ENCODE measurements at regions not wholly inside any gene's neighbourhood (a gene's known extent, or its start where the extent isn't known, plus 50 kb on each side); places are given as distances from the start of the nearest gene placed in this dataset.

DNA sequence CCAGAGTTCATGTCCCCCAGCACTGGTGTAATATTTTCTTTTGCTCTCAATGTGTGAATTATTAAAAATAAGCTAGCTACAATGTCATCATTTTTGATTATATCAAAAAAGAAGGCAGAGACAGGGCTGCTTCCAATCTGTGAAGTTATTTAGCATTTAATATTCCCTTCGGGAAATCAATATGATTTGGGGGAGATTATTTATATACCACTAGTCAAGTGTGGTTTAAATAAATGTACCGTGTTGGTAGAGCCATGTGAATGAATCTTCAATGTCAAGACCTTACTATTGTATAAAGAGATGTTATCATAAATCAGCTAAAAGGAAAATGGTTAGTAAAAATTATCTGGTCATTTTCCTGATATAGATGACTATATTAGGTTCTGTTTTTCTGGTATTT lies 87.4 kb upstream of the MID1 start:
- Histone ChIP-seq H3K4me3 (ENCODE audit: low read depth, low read length) (no peak overlapping the region), H3K4me1 (ENCODE audit: control insufficient read depth, insufficient read depth, low read length, unreplicated experiment) (no peaks in the 10 kb centered on the region), H3K79me2 (ENCODE audit: control insufficient read depth, insufficient read depth, low read length, unreplicated experiment) (no peaks in the 10 kb centered on the region), H3K36me3 (ENCODE audit: insufficient read depth, low read length) (no peaks in the 10 kb centered on the region), H3K27ac (ENCODE audit: low read depth, low read length) (no peak overlapping the region), H3K27me3 (ENCODE audit: insufficient read depth, low read length) (no peaks in the 10 kb centered on the region), H2AFZ (ENCODE audit: low read length, unreplicated experiment) (no peak overlapping the region)

- Histone ChIP-seq H3K36me3 (ENCODE audit: insufficient read depth, low read length) (no peaks in the 10 kb centered on the region), H3K27me3 (ENCODE audit: insufficient read depth, low read length) (no peaks in the 10 kb centered on the region), H2AFZ (ENCODE audit: low read length, unreplicated experiment) (no peak overlapping the region), H3K4me3 (ENCODE audit: low read depth, low read length) (no peak overlapping the region), H3K27ac (ENCODE audit: low read depth, low read length) (no peak overlapping the region), H3K4me1 (ENCODE audit: control insufficient read depth, insufficient read depth, low read length, unreplicated experiment) (no peaks in the 10 kb centered on the region), H3K79me2 (ENCODE audit: control insufficient read depth, insufficient read depth, low read length, unreplicated experiment) (no peaks in the 10 kb centered on the region)
Observed at GRCh38 chrX:10709276-10709675, 88.9 kb upstream of the MID1 start.

DNA sequence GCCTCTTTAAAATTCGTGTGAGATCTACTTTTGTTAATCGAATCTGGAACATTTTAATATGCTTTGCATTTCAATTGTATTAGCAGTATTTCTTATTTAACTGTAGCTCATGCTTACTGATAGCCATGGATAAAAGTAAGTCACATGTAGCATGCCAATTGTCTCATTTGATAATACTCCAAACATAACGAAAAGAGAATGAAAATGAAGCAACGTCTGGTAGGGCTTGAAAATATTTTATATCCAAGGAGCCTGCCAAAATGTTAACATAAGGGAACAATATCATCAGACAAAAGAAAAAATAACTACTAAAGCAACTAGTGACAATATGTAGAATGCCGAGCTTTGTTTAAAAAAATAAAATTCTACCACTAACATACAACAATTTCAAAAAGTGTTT lies 94.1 kb upstream of the MID1 start:
- no peak overlapping the region for H2AFZ ChIP-seq (ENCODE audit: low read length, unreplicated experiment)
- no peaks in the 10 kb centered on the region for H3K36me3 ChIP-seq (ENCODE audit: insufficient read depth, low read length)
- H3K79me2 ChIP-seq (ENCODE audit: control insufficient read depth, insufficient read depth, low read length, unreplicated experiment): no peaks in the 10 kb centered on the region
- H3K27ac ChIP-seq (ENCODE audit: low read depth, low read length): no peak overlapping the region
- no peak overlapping the region for H3K4me3 ChIP-seq (ENCODE audit: low read depth, low read length)
- H3K27me3 ChIP-seq (ENCODE audit: insufficient read depth, low read length): no peaks in the 10 kb centered on the region
- H3K4me1 ChIP-seq (ENCODE audit: control insufficient read depth, insufficient read depth, low read length, unreplicated experiment): no peaks in the 10 kb centered on the region

DNA sequence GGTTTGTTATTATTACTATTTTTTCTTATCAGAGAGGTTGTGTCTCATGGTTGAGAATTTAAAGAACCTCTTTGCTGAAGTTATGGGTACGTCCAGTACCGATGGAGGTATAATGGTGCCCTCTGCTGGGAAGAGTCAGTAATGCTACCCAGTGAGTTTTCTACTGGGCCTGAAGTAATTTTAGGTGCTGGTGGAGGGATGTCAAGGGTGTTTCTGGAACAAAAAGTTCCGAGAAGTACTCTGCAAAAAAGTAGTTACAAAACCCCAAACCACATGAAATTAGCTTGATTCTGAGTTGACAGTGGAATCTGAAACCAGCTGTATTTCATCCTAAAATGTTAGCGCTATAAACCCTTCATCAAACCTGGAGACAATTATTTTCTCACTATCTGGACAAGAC lies 102.5 kb upstream of the MID1 start:
- H3K36me3 ChIP-seq (ENCODE audit: insufficient read depth, low read length): no peaks in the 10 kb centered on the region
- H3K27ac ChIP-seq (ENCODE audit: low read depth, low read length): no peak overlapping the region

DNA sequence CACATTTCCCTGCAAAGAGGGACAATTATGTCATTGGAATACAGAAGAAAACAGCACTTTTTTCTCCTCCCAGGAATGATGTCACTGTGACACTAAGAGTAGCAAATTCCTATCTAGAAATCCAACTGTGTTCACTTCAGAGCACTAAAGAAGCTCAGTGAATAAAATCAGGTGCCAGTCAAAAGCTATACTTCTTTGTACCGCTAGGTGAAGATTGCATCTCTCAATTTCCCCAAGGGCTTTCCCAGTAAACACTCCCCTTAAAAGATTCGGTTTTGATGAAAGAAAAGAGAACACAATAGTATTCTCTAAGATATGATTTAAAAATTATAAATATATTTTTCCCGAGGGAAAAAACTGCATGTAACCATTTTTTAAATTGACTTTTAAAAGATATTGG lies 104.7 kb upstream of the MID1 start:
- H3K36me3 ChIP-seq (ENCODE audit: insufficient read depth, low read length): no peaks in the 10 kb centered on the region
- H3K27ac ChIP-seq (ENCODE audit: low read depth, low read length): no peak overlapping the region
- H3K4me3 ChIP-seq (ENCODE audit: low read depth, low read length): no peak overlapping the region
- no peaks in the 10 kb centered on the region for H3K79me2 ChIP-seq (ENCODE audit: control insufficient read depth, insufficient read depth, low read length, unreplicated experiment)
- no peaks in the 10 kb centered on the region for H3K27me3 ChIP-seq (ENCODE audit: insufficient read depth, low read length)
- peaks cover 6% of the 10 kb centered on the region for H3K4me1 ChIP-seq (ENCODE audit: control insufficient read depth, insufficient read depth, low read length, unreplicated experiment)
- no peak overlapping the region for H2AFZ ChIP-seq (ENCODE audit: low read length, unreplicated experiment)

More for the DNA sequence above, 102.5 kb upstream of the MID1 start:
- Histone ChIP-seq H3K4me1 (ENCODE audit: control insufficient read depth, insufficient read depth, low read length, unreplicated experiment) (peaks cover 6% of the 10 kb centered on the region), H3K4me3 (ENCODE audit: low read depth, low read length) (0 out of 2 replicates have a peak overlapping the region, but pooled peaks have one; percentile 12), H3K79me2 (ENCODE audit: control insufficient read depth, insufficient read depth, low read length, unreplicated experiment) (no peaks in the 10 kb centered on the region), H2AFZ (ENCODE audit: low read length, unreplicated experiment) (peak overlapping the region; percentile 38), H3K27me3 (ENCODE audit: insufficient read depth, low read length) (no peaks in the 10 kb centered on the region)

GRCh38 chrX:10726647-10727046 lies 106.3 kb upstream of the MID1 start:
- Histone ChIP-seq H3K27me3 (ENCODE audit: insufficient read depth, low read length) (no peaks in the 10 kb centered on the region), H3K27ac (ENCODE audit: low read depth, low read length) (no peak overlapping the region), H3K36me3 (ENCODE audit: insufficient read depth, low read length) (no peaks in the 10 kb centered on the region), H3K4me1 (ENCODE audit: control insufficient read depth, insufficient read depth, low read length, unreplicated experiment) (peaks cover 6% of the 10 kb centered on the region), H3K4me3 (ENCODE audit: low read depth, low read length) (no peak overlapping the region), H3K79me2 (ENCODE audit: control insufficient read depth, insufficient read depth, low read length, unreplicated experiment) (no peaks in the 10 kb centered on the region), H2AFZ (ENCODE audit: low read length, unreplicated experiment) (no peak overlapping the region)

GRCh38 chrX:10728806-10729389 lies 108.5 kb upstream of the MID1 start:
- Histone ChIP-seq H3K4me3 (ENCODE audit: low read depth, low read length) (no peak overlapping the region), H3K79me2 (ENCODE audit: control insufficient read depth, insufficient read depth, low read length, unreplicated experiment) (no peaks in the 10 kb centered on the region), H2AFZ (ENCODE audit: low read length, unreplicated experiment) (no peak overlapping the region), H3K27ac (ENCODE audit: low read depth, low read length) (no peak overlapping the region), H3K27me3 (ENCODE audit: insufficient read depth, low read length) (no peaks in the 10 kb centered on the region), H3K4me1 (ENCODE audit: control insufficient read depth, insufficient read depth, low read length, unreplicated experiment) (no peaks in the 10 kb centered on the region), H3K36me3 (ENCODE audit: insufficient read depth, low read length) (no peaks in the 10 kb centered on the region)

DNA sequence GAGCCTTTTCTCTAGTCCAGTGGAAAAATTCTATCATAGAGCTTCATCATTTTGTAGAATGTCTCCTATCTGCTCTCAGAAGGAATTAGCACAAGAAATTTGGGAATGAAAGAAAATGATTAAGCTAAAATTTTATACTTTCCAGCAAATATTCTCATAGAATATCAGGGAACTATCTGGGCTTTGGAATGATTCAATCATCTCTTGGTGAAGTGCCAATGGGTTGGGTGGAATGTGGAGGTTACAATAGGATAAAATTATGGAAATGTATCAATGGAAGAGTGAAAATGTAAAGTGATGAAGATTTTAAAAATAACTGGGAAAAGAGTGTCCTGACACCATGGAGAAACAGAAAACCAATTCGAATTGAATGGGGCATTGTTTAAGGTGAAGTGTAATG lies 119.0 kb upstream of the MID1 start:
- Histone ChIP-seq H2AFZ (ENCODE audit: low read length, unreplicated experiment) (no peak overlapping the region), H3K4me1 (ENCODE audit: control insufficient read depth, insufficient read depth, low read length, unreplicated experiment) (no peaks in the 10 kb centered on the region), H3K36me3 (ENCODE audit: insufficient read depth, low read length) (no peaks in the 10 kb centered on the region), H3K4me3 (ENCODE audit: low read depth, low read length) (no peak overlapping the region), H3K27me3 (ENCODE audit: insufficient read depth, low read length) (no peaks in the 10 kb centered on the region), H3K79me2 (ENCODE audit: control insufficient read depth, insufficient read depth, low read length, unreplicated experiment) (no peaks in the 10 kb centered on the region), H3K27ac (ENCODE audit: low read depth, low read length) (no peak overlapping the region)

- Histone ChIP-seq H3K79me2 (ENCODE audit: control insufficient read depth, insufficient read depth, low read length, unreplicated experiment) (no peaks in the 10 kb centered on the region), H3K4me3 (ENCODE audit: low read depth, low read length) (no peak overlapping the region), H3K4me1 (ENCODE audit: control insufficient read depth, insufficient read depth, low read length, unreplicated experiment) (no peaks in the 10 kb centered on the region), H3K36me3 (ENCODE audit: insufficient read depth, low read length) (no peaks in the 10 kb centered on the region), H3K27ac (ENCODE audit: low read depth, low read length) (no peak overlapping the region), H3K27me3 (ENCODE audit: insufficient read depth, low read length) (no peaks in the 10 kb centered on the region), H2AFZ (ENCODE audit: low read length, unreplicated experiment) (peak overlapping the region; percentile 68)
Observed at GRCh38 chrX:10741003-10741402, 120.6 kb upstream of the MID1 start.

DNA sequence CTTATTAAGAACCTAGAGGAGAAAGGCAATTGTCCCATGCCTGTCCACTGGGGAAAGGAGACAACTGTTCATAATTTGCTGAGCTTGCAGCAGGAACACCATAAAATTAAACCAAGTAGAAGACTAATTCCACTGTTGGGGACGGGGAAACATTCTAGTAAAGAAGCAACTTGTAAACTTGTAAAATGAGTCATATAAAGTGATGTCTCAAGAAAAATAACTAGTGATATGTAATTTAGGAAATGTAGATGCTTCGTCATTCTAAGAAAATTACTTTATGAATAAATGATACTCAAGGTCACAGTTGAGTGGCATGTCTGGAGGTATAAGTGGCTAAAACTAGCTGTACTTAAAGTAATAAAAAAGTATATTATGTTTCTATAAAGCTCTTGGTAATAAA lies 121.2 kb upstream of the MID1 start:
- no peaks in the 10 kb centered on the region for H3K27me3 ChIP-seq (ENCODE audit: insufficient read depth, low read length)
- H3K79me2 ChIP-seq (ENCODE audit: control insufficient read depth, insufficient read depth, low read length, unreplicated experiment): no peaks in the 10 kb centered on the region
- no peak overlapping the region for H3K27ac ChIP-seq (ENCODE audit: low read depth, low read length)
- H3K4me3 ChIP-seq (ENCODE audit: low read depth, low read length): no peak overlapping the region
- H2AFZ ChIP-seq (ENCODE audit: low read length, unreplicated experiment): no peak overlapping the region
- H3K36me3 ChIP-seq (ENCODE audit: insufficient read depth, low read length): no peaks in the 10 kb centered on the region
- no peaks in the 10 kb centered on the region for H3K4me1 ChIP-seq (ENCODE audit: control insufficient read depth, insufficient read depth, low read length, unreplicated experiment)

DNA sequence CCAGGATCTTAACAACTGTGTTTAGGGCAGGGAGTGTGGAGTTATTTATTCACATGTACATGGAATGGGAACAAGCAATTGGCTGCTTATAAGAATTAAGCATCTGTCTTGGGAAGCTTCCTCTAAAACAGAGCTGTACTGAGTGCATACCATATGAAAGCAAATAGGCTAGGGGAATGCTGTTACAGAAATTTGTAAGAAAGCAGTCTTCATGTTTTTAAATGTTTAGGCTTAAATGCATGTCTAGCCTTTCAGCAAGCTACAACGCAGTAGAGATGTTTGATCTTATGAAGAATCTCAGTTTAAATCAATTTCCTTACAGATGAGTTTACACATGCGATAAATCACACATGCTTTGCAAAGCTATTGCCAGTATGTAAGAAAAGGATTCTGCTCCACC lies 123.1 kb upstream of the MID1 start:
- Histone ChIP-seq H3K4me3 (ENCODE audit: low read depth, low read length) (no peak overlapping the region), H3K27me3 (ENCODE audit: insufficient read depth, low read length) (no peaks in the 10 kb centered on the region), H2AFZ (ENCODE audit: low read length, unreplicated experiment) (no peak overlapping the region), H3K27ac (ENCODE audit: low read depth, low read length) (no peak overlapping the region), H3K79me2 (ENCODE audit: control insufficient read depth, insufficient read depth, low read length, unreplicated experiment) (no peaks in the 10 kb centered on the region), H3K4me1 (ENCODE audit: control insufficient read depth, insufficient read depth, low read length, unreplicated experiment) (no peaks in the 10 kb centered on the region), H3K36me3 (ENCODE audit: insufficient read depth, low read length) (no peaks in the 10 kb centered on the region)
